ENCODE measurements at regions not wholly inside any gene's neighbourhood (a gene's known extent, or its start where the extent isn't known, plus 50 kb on each side); places are given as distances from the start of the nearest gene placed in this dataset.

DNA sequence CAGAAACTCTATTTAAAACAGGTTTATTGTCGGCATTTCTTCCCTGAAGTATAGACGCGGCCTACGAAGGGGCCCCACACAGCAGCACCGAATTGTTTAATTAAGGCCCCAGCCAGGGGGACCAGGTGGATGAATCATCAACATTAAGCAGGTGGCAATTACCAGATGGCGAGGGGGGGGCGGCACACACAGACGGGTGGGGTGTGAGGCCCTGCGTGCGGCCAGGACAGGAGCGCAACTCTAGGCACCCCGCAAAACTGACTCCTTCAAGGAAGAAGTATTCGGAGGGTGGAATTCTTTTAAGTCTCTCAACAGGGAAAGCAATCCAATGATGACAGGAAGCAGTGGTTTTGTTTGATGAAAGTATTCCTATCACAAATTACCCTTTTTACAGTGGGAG lies 830.4 kb downstream of the GALR1 start:
- DNase-seq, result no peak

GRCh38 chr18:78080761-78081160 lies 831.1 kb downstream of the GALR1 start:
- DNase-seq, result no peak

GRCh38 chr18:78082816-78083215 lies 833.2 kb downstream of the GALR1 start:
- no peak for DNase-seq

DNA sequence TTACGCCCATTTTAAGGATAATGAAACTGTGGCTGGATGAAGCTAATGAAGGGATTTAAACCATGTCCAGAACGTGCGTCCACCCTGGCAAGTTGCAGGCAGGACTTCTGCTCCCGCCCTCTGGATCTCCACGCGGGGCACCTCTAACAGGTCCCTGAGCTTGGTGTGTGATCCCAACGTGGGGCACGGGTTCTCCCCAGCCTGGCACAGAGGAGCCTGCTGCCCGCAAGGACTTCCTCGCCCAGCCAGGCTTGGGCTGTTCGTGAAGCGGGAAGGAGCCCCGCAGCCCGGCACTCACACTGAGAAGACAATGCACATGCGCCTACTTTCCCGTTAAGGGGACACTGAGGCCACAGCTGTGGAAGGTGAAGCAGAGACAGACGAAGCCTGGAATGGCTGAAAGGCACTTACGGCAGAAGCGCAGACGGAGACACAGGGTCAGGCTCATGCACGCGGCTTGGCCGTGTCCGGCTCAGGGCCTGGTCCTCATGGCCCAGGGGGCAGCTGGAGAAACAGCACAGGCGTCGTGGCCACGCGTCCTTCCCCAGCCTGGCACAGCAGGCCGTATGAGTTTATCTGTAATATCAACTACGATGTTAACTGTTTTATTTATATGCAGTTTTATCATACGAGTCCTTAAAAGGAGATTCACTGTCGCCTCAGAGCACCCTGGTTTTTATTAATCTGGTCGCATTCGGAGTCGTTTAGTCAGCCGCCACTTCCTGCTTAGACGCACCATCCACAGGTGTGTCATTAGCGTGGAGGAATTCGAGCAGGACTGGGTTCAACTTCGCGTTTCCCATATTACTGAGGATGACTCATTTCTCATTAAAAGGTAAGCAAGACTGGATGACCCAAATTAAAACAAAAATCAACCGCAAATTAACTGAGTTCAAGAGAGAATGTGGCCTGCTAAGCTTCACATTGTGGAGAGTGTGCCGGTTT lies 835.9 kb downstream of the GALR1 start:
- no peak for DNase-seq

- DNase-seq, result no peak
Observed at GRCh38 chr18:78086931-78087330, 837.3 kb downstream of the GALR1 start.

GRCh38 chr18:78087338-78087737 lies 837.7 kb downstream of the GALR1 start:
- DNase-seq, result no peak

GRCh38 chr18:78090584-78090983 lies 840.9 kb downstream of the GALR1 start:
- DNase-seq, result no peak

DNA sequence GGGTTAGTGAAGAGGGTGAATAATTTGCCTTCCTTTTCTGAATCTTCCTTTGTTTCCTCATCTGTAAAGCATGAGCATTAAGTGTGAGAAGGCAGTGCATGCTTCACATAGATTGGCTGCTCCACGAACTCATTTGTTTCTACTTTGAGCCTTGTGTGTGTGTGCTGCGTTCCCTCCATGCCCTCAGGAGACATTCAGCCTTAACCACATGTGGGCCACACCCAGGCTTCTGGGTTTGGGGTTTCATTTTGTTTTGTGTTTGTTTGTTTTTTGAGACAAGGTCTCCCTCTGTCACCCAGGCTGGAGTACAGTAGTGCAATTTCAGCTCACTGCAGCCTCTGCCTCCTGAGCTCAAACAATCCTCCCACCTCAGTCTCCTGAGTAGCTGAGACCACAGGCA lies 843.3 kb downstream of the GALR1 start:
- DNase-seq, result no peak

DNA sequence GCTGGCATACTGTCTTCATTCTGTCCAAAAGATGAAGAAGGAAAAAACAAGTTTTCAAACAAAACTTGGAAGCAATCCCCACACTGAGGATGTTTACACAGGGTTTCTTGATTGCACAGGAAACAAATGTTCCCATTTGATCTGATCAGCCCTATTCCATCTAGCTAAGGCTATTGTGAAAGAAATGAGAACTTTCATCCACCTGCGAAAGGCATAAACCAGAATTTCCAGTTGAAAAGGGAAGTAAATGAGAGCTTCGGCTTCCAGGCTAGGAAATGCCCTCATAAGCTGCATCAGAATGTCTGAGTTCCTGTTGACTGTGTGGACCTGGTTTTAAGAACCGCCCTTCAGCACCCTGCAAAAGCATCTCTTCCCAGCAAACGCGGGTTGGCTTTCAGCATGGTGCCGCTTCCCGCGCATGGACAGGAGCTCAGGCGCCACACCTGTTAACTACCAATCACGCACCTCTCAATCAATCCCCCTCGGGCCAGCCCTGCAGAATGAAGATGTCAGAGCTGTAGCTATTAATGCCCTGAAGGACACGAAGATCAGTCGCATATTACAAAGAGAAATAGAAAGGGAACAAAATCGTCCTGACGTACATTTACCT lies 850.4 kb downstream of the GALR1 start:
- no peak for DNase-seq

DNA sequence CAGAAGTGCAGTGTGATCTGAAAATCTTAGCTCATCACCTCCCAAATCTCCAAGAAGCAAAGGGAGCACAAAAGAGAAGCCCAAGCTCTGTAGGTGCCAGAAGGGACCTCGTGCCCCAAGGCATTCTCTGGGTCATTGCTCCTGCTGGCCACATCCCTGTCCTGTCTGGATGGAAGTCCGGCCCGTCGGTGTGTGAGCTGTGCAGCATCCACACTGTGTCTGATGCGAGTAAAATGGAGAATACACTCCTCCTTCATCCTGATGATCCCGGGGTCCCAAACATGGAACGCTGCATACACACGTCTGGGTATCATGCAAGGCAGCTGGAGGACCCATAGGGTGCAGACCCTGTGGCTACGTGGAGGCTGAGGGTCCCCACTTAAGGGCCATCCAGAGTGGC lies 851.4 kb downstream of the GALR1 start:
- no peak for DNase-seq

GRCh38 chr18:78102135-78102534 lies 852.5 kb downstream of the GALR1 start:
- no peak for DNase-seq

DNA sequence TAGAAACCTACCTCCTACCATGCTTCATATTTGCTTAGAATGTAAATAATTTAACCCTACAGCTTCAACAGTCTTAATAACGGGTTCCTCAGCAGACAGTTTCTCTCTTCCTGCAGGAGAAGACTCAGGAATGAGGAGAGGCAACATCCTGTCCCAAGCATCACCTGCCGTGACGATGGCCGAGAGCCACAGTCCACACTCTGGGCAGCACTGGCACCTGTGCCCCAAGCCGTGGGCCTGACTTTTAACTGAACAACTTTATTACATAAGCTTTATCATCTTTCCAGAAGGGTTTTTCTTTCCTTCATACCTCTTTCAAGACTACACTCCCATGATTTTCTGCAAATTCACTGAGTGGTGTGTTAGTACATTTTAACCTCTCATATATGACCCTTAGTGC lies 856.0 kb downstream of the GALR1 start:
- DNase-seq, result no peak

GRCh38 chr18:78106946-78107345 lies 857.3 kb downstream of the GALR1 start:
- DNase-seq, result no peak

DNA sequence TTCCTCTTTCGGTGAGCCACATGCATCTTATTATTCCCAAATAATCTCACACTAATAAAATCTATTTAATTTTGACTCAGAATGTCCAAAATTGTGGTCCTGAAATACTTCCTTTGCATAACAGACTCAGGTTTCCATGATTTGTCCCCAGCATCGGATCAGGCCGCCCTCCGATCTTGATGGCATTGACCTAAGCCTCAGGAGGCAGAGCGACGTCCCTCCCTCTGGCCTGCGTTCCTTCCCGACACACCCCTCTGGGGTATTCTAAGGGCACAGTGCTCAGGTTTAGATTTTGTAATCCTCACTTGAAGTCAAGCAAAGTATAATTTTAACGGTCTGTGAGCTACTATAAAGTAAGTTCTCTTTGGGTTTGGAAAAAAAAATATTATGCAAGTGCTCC lies 857.7 kb downstream of the GALR1 start:
- DNase-seq, result no peak

DNA sequence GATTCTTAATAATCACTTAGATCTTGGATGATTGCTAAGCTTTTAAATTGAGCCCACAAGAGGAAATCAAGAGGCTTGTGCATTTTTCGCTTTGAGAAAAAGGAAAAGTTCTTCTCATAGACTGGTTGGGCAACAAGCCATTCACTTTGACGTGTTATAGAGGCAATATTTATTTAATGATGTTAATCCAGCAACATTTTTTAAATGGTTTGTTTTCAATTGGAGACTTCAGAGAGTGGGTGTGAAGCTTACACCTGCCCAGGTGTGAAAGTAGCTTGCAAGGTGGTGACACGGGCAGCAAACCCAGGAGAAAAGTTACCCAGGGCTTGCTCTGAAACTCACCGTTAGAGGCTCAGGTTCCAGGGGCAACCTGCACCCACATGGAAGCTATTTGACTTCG lies 858.9 kb downstream of the GALR1 start:
- DNase-seq, result no peak

- no peak for DNase-seq
Observed at GRCh38 chr18:78113136-78113939, 863.7 kb downstream of the GALR1 start.

DNA sequence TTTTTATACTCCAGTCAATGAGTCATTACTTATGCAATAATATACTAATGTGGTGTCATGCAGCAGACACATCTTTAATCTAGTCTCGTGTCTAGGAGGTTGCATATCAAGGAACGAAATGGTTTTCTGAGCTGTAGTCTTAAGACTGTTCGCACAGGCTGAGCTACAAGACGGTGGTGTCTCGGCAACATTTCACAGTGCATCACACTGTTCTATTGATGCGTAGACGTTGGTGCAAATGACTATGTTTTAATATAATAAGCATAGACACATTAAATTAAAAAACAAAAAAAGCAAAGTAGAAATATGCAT lies 864.2 kb downstream of the GALR1 start:
- no peak for DNase-seq

DNA sequence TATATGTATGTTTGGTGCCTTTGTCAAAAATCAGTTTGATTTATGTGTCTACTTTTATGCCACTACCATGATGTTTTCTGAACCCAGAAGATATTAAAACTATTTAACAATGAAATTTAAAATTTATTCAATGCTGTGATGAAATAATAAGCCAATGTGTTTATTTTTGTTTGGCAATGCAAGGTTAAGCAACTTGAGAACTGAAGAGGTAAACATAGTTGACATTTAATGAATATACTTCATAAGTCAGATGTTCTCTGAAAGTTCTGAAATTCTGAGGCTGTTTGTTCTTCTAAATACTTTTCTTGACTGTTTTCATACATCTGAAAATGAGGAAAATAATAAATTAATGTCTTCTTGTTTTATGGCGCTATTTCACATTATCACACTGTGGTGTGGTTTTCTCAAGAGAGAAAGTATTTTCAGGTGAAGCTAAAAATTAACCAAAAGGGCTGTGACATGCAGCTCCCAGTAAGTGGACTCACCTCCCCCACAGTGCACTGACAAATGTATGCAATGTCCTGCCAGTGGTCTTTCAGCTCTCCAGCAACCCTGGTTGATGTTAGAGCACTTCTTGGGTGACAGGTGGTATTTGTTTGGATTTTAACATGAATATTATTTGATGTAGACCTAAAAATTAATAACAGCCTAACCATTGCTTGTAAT lies 863.6 kb upstream of the SALL3 start:
- no peak for DNase-seq

- no peak for DNase-seq
Observed at GRCh38 chr18:78123144-78123909, 856.3 kb upstream of the SALL3 start.

DNA sequence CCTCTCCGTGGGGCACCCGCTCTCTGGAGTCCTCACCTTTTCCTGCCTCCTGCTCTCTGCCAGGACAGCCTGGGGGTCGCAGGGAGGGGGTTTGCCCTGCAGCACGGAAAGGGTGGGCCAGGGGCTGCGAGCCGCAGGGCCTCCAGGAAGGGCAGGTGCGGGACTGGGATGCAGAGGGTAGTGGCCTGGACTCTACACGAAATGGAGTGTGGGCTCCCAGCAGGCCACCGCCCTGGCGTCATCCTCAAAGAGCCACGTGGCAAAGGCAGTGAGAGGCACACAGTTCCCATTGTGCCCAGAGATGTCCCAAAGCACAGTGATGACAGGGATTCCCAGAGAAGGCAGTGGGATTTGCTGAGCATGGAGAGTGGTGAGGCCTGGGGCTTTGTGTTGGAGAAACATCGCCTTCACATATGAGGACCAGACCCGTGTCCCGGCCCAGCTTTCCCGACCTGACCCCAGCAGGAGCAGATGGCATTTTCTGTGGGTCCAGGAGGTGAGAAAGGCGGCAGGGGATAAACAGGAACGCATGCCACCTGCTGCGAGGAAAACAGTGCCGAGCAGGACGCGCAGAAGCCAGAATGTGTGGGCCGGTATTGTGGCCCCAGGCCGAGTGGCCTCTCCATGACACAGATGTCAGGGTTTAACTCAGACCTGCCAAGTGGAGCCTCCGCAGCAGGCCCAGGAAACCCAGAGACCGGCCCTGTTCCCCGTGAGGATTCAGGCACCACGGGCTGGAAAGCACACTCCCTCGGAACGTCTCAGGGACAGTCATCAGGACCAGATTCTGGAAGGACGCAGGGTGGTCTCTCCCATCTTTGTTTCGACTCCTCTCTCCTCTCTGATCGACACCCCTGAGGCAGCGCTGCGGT lies 855.5 kb upstream of the SALL3 start:
- no peak for DNase-seq

DNA sequence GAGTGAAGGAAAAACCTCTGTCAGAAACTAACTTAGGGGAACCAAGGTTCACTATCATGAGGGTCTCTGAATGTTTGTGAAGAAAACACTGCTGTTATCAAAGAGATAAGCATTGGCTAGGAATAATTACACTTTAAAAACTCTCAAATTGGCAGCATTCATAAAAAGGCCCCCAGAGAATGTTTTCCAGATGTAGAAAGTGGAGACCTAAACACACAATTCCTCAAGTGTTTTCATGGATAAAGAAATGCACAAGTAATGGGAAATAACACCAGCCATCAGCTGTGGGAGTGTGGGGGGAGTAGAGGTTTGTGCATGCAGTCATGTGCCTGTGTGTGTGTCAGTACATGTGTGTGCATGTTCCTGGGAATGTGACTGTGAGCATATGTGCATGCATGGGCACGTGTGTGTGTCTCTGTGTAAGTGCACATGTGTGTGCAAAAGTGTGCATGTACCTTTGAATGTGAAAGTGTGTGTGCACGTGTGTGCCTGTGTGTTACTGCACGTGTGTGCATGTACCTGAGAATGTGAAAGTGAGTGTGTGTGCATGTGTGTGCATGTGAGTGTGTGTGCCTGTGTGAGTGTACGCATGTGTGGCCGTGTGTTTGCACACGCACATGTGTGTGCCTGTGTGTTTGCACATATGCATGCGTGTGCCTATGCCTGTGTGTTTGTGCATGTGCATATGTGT lies 854.3 kb upstream of the SALL3 start:
- DNase-seq, result no peak
